Panc1 (cell line): ENCODE measurements at regions not wholly inside any gene's neighbourhood (a gene's known extent, or its start where the extent isn't known, plus 50 kb on each side); places are given as distances from the start of the nearest gene placed in this dataset.

Source experiments
- POLR2AphosphoS5 ChIP-seq: IDR thresholded peaks from 2 replicates; pipeline ENCODE4 v1.6.1; 2012; ENCODE audit warnings: mild to moderate bottlenecking, low read depth, low read length, moderate library complexity
- TF ChIP-seq, protein P1 (sequence below): fragments of 450-650 bp; IDR thresholded peaks from 2 replicates; pipeline ENCODE4 v1.5.1; 2017; ENCODE audit warnings: mild to moderate bottlenecking
- TF ChIP-seq, protein P2 (sequence below), 2 experiments: IDR thresholded peaks; 2 replicates each; pipeline ENCODE4 v1.6.1; 2011 to 2012; ENCODE audit warnings: low read depth in 2 of 2, control low read depth in 1 of 2, low read length in 1 of 2, mild to moderate bottlenecking in 1 of 2, moderate library complexity in 1 of 2; ENCODE audit not compliant: insufficient read depth in 1 of 2

DNA sequence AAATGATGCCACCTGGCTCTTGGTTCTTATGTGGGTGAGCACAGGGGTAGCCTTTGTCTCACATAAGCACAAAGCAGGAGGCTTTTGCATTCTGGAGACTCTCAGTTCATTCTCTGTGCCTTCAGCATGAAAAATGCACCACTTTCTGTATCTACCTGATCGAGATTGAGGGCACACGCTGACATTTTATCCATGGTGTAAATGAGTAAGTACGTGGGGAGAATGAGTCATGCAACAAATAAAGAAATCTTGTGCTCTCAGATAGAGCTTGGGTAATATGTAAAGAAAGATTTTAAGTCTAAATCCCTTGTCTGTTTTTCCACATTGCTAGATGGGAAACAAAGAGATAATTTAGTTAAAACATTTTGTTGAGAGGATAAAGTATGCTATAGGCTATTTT, 607.2 kb upstream of the WWC1 start:
- TF ChIP-seq POLR2AphosphoS5, result no peak
- TF ChIP-seq, protein P1, sequence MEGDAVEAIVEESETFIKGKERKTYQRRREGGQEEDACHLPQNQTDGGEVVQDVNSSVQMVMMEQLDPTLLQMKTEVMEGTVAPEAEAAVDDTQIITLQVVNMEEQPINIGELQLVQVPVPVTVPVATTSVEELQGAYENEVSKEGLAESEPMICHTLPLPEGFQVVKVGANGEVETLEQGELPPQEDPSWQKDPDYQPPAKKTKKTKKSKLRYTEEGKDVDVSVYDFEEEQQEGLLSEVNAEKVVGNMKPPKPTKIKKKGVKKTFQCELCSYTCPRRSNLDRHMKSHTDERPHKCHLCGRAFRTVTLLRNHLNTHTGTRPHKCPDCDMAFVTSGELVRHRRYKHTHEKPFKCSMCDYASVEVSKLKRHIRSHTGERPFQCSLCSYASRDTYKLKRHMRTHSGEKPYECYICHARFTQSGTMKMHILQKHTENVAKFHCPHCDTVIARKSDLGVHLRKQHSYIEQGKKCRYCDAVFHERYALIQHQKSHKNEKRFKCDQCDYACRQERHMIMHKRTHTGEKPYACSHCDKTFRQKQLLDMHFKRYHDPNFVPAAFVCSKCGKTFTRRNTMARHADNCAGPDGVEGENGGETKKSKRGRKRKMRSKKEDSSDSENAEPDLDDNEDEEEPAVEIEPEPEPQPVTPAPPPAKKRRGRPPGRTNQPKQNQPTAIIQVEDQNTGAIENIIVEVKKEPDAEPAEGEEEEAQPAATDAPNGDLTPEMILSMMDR, result no peak
- TF ChIP-seq, protein P2, sequence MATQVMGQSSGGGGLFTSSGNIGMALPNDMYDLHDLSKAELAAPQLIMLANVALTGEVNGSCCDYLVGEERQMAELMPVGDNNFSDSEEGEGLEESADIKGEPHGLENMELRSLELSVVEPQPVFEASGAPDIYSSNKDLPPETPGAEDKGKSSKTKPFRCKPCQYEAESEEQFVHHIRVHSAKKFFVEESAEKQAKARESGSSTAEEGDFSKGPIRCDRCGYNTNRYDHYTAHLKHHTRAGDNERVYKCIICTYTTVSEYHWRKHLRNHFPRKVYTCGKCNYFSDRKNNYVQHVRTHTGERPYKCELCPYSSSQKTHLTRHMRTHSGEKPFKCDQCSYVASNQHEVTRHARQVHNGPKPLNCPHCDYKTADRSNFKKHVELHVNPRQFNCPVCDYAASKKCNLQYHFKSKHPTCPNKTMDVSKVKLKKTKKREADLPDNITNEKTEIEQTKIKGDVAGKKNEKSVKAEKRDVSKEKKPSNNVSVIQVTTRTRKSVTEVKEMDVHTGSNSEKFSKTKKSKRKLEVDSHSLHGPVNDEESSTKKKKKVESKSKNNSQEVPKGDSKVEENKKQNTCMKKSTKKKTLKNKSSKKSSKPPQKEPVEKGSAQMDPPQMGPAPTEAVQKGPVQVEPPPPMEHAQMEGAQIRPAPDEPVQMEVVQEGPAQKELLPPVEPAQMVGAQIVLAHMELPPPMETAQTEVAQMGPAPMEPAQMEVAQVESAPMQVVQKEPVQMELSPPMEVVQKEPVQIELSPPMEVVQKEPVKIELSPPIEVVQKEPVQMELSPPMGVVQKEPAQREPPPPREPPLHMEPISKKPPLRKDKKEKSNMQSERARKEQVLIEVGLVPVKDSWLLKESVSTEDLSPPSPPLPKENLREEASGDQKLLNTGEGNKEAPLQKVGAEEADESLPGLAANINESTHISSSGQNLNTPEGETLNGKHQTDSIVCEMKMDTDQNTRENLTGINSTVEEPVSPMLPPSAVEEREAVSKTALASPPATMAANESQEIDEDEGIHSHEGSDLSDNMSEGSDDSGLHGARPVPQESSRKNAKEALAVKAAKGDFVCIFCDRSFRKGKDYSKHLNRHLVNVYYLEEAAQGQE (IDR thresholded peaks at IDR 0.05; ENCODE audit: insufficient read depth in 1 of 2, low read depth in 2 of 2, low read length in 1 of 2), result no peak
